CD4-positive, alpha-beta T cell (primary cell): ENCODE measurements at regions not wholly inside any gene's neighbourhood (a gene's known extent, or its start where the extent isn't known, plus 50 kb on each side); places are given as distances from the start of the nearest gene placed in this dataset.

Experiments used
- ATAC-seq: fragments of 200-7000 bp; cut with Tn5 transposase; one replicate; pipeline ENCODE4 v1.10.0; 2022; ENCODE audit warnings: mild to moderate bottlenecking; ENCODE audit not compliant: poor library complexity
- CTCF ChIA-PET: fragments of 350-600 bp; sonication (Branson Sonifier 250); formaldehyde crosslinking; loops from one replicate; lab custom pipeline; 2021; ENCODE audit warnings: antibody characterized with exemption, inconsistent platforms; lab: Charles Lee
- POLR2A ChIA-PET: fragments of 350-600 bp; sonication (Branson Sonifier 250); formaldehyde crosslinking; loops from one replicate; lab custom pipeline; 2021; ENCODE audit warnings: antibody characterized with exemption, inconsistent platforms; lab: Charles Lee
- DNase-seq, 14 experiments: peaks; one replicate each; pipeline ENCODE4 v3.0.0-alpha.2; 2013 to 2020; ENCODE audit warnings: mixed read lengths in 2 of 14
- H3K27ac ChIP-seq, 2 donors: one replicate each; pipeline versions ENCODE4 v1.5.1 to v1.7.0; 2013; ENCODE audit warnings: low read length in 2 of 2, low read depth in 1 of 2, mild to moderate bottlenecking in 1 of 2
- H3K27me3 ChIP-seq, 2 experiments: 1 replicate in 1 of 2; 2 replicates in 1 of 2; pipeline versions ENCODE4 v1.6.1 to v1.7.0; 2013; ENCODE audit warnings: low read length in 2 of 2, control low read depth in 1 of 2, mild to moderate bottlenecking in 1 of 2, moderate library complexity in 1 of 2; ENCODE audit not compliant: insufficient read depth in 2 of 2, control insufficient read depth in 1 of 2
- H3K36me3 ChIP-seq: one replicate; pipeline ENCODE4 v1.6.1; 2013; ENCODE audit warnings: low read length, control low read depth; ENCODE audit not compliant: insufficient read depth
- H3K4me1 ChIP-seq: one replicate; pipeline ENCODE4 v1.6.1; 2013; ENCODE audit warnings: low read length, control low read depth; ENCODE audit not compliant: insufficient read depth
- H3K4me3 ChIP-seq: one replicate; pipeline ENCODE4 v1.5.1; 2013; ENCODE audit warnings: mild to moderate bottlenecking, low read length, moderate library complexity
- H3K9me3 ChIP-seq, 2 experiments: 1 replicate in 1 of 2; 2 replicates in 1 of 2; pipeline versions ENCODE4 v1.6.1 to v1.7.0; 2013; ENCODE audit warnings: low read length in 2 of 2, mild to moderate bottlenecking in 2 of 2, control low read depth in 1 of 2, moderate library complexity in 1 of 2; ENCODE audit not compliant: control insufficient read depth in 1 of 2, insufficient read depth in 1 of 2
- H3K27ac Mint-ChIP-seq: one replicate; pipeline ENCODE4 v1.8.0; 2020; ENCODE audit warnings: mixed read lengths
- H3K27me3 Mint-ChIP-seq: one replicate; pipeline ENCODE4 v1.8.0; 2021; ENCODE audit warnings: mixed read lengths
- H3K36me3 Mint-ChIP-seq: one replicate; pipeline ENCODE4 v1.8.0; 2021; ENCODE audit warnings: low read depth, mixed read lengths
- H3K4me1 Mint-ChIP-seq: one replicate; pipeline ENCODE4 v1.8.0; 2021; ENCODE audit warnings: low read depth, mixed read lengths
- H3K4me3 Mint-ChIP-seq: one replicate; pipeline ENCODE4 v1.8.0; 2020; ENCODE audit warnings: mild to moderate bottlenecking, mixed read lengths
- H3K9me3 Mint-ChIP-seq: one replicate; pipeline ENCODE4 v1.8.0; 2020; ENCODE audit warnings: mixed read lengths
- intact Hi-C, 2 experiments: fragments of 100-400 bp; cut with DNase I in 1 of 2; cut with micrococcal nuclease in 1 of 2; formaldehyde crosslinking; loops; one replicate each; pipeline versions ENCODE4 v1.15.1 to v1.9.0; 2023 to 2025; cut with DNase I, micrococcal nuclease
- TF ChIP-seq, protein P1 (sequence below): fragments of 200-600 bp; IDR thresholded peaks from one replicate; pipeline ENCODE4 v1.8.0; 2022; ENCODE audit warnings: antibody characterized with exemption, mild to moderate bottlenecking

DNA sequence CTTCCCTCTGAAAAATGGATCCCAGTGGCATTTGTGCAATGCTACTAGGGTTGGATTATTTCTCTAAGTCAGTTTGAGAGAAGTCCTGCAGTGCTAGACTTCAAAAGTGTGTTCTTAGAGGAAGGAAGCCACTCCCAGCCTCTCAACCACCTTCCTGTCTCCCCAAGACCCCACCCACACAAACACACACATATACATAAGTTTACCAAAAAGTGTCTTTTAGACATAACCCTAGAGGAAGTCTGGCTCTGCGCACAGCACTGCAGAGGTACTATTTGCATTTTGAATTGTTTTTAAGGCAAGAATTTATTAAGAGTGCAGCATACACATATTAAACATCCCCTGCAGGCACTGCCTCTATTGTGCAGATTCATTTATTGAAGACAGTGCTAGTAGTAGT, 127.3 kb downstream of the HHIPL2 start:
- H3K9me3 Mint-ChIP-seq = peaks cover 17% of the 10 kb centered on the region
- H3K27ac Mint-ChIP-seq = peak overlapping the region; percentile 86
- Histone ChIP-seq H3K27me3 (no peaks in the 10 kb centered on the region), H3K4me3 (no peak overlapping the region), H3K27ac (peak overlapping the region; percentile 40 to 54), H3K4me1 (peaks cover 48% of the 10 kb centered on the region), H3K9me3 (peaks cover 0 to 2% of the 10 kb centered on the region in 2 experiments), H3K36me3 (no peaks in the 10 kb centered on the region)
- intact Hi-C loops = loop anchor here in 1 of 2 experiments (5.0 kb wide), 1 partner anchor 37 kb away; no protein-coding TSS in a partner anchor
- DNase-seq (peak in 12 of 14 experiments; percentile 11 to 86 (median 43)), ATAC-seq (peak; percentile 97)
- TF ChIP-seq, protein P1, sequence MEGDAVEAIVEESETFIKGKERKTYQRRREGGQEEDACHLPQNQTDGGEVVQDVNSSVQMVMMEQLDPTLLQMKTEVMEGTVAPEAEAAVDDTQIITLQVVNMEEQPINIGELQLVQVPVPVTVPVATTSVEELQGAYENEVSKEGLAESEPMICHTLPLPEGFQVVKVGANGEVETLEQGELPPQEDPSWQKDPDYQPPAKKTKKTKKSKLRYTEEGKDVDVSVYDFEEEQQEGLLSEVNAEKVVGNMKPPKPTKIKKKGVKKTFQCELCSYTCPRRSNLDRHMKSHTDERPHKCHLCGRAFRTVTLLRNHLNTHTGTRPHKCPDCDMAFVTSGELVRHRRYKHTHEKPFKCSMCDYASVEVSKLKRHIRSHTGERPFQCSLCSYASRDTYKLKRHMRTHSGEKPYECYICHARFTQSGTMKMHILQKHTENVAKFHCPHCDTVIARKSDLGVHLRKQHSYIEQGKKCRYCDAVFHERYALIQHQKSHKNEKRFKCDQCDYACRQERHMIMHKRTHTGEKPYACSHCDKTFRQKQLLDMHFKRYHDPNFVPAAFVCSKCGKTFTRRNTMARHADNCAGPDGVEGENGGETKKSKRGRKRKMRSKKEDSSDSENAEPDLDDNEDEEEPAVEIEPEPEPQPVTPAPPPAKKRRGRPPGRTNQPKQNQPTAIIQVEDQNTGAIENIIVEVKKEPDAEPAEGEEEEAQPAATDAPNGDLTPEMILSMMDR = no peak
- peaks cover 56% of the 10 kb centered on the region for H3K36me3 Mint-ChIP-seq
- CTCF ChIA-PET = interaction anchor here (1.4 to 1.6 kb wide), 2 partner anchors 9 to 35 kb away, joined by 4 read pairs; no protein-coding TSS in a partner anchor
- POLR2A ChIA-PET = interaction anchor here (1.2 to 2.7 kb wide), 4 partner anchors 10 to 679 kb away, joined by 3 to 15 read pairs (median 5); partner anchors contain the start of gene DUSP10
- H3K27me3 Mint-ChIP-seq = no peaks in the 10 kb centered on the region
- peaks cover 73% of the 10 kb centered on the region for H3K4me1 Mint-ChIP-seq
- H3K4me3 Mint-ChIP-seq = peak overlapping the region; percentile 63

DNA sequence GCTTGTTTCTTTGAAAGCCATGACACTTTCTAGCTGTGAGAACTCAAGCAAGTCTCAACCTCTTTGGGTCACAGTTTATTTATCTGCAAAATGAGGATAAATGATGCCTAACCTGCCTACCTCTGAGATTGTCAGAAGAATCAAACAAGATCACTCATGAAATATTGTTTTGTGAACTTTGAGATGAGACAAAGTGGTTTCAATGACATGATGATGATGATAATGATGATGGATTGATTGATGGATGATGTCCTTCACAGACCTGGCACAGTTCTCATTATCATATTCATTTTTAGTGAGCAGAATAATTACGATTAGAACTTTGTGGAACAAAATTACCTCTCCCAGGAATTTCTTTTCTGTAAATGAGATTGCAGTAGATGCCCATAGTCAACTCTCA, 129.2 kb downstream of the HHIPL2 start:
- Mint-ChIP-seq H3K4me3 (no peak overlapping the region), H3K36me3 (peaks cover 62% of the 10 kb centered on the region), H3K9me3 (peaks cover 17% of the 10 kb centered on the region), H3K27ac (peak overlapping the region; percentile 86), H3K27me3 (no peaks in the 10 kb centered on the region), H3K4me1 (peaks cover 73% of the 10 kb centered on the region)
- ChIA-PET CTCF (interaction anchor here (1.1 kb wide), 1 partner anchor 46 kb away, joined by 3 read pairs; no protein-coding TSS in a partner anchor), POLR2A (no interaction called here)
- DNase-seq = no peak
- intact Hi-C loops = no loop called here
- no peak for ATAC-seq
- Histone ChIP-seq H3K27me3 (no peaks in the 10 kb centered on the region), H3K27ac (no peak overlapping the region), H3K4me1 (peaks cover 48% of the 10 kb centered on the region), H3K36me3 (no peaks in the 10 kb centered on the region), H3K9me3 (no peaks in the 10 kb centered on the region), H3K4me3 (no peak overlapping the region)
- TF ChIP-seq, protein P1 = no peak

DNA sequence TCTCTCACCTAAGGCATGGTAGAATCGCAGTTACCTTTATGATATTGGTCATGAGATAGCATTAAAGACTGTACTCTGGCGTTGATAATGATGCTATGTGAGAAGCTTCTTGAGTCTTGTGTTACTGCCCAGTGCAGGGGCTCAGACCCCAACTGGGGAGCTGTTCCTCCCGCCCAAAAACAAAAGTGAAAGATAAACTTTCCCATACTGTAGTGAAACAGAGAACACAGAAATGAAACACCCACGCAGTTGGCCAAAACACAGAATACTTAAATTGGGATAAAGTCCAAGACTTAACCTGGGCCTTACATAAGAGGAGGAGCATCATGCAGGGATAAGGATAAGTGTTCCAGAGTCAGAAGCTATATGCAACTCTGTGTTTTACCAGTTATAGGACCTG, 130.6 kb downstream of the HHIPL2 start:
- no peak overlapping the region for H3K4me3 ChIP-seq
- peak overlapping the region; percentile 7 for H3K4me3 Mint-ChIP-seq
- POLR2A ChIA-PET = interaction anchor here (1.2 kb wide), 1 partner anchor 296 kb away, joined by 3 read pairs; no protein-coding TSS in a partner anchor
- TF ChIP-seq, protein P1 = no peak
- H3K4me1 Mint-ChIP-seq = peaks cover 64% of the 10 kb centered on the region
- peak overlapping the region; percentile 66 for H3K27ac Mint-ChIP-seq
- H3K27ac ChIP-seq = no peak overlapping the region
- H3K27me3 Mint-ChIP-seq = no peaks in the 10 kb centered on the region
- H3K9me3 ChIP-seq = no peaks in the 10 kb centered on the region
- no peaks in the 10 kb centered on the region for H3K36me3 ChIP-seq
- peaks cover 46% of the 10 kb centered on the region for H3K4me1 ChIP-seq
- peaks cover 17% of the 10 kb centered on the region for H3K9me3 Mint-ChIP-seq
- ATAC-seq (no peak), DNase-seq (peak in 1 of 14 experiments; percentile 30)
- H3K27me3 ChIP-seq = no peaks in the 10 kb centered on the region
- intact Hi-C loops = no loop called here
- CTCF ChIA-PET = no interaction called here
- peaks cover 55% of the 10 kb centered on the region for H3K36me3 Mint-ChIP-seq
